Testis (tissue), 2 donors: ENCODE measurements at regions not wholly inside any gene's neighbourhood (a gene's known extent, or its start where the extent isn't known, plus 50 kb on each side); places are given as distances from the start of the nearest gene placed in this dataset.

Experiments
- POLR2A ChIP-seq: fragments of 450-650 bp; IDR thresholded peaks from one replicate; pipeline ENCODE4 v1.6.1; 2017; ENCODE audit warnings: antibody characterized with exemption, mild to moderate bottlenecking, moderate library complexity
- TF ChIP-seq, protein P1 (sequence below), 3 experiments: fragments of 450-650 bp in 2 of 3; fragments of 200-600 bp in 1 of 3; sonication (generic) in 1 of 3; IDR thresholded peaks; one replicate each; pipeline ENCODE4 v1.5.1; 2016 to 2019; ENCODE audit warnings: antibody characterized with exemption in 3 of 3, mild to moderate bottlenecking in 2 of 3, moderate library complexity in 1 of 3

GRCh38 chr13:90032841-90033493, 1314.5 kb upstream of the MIR17HG start:
- TF ChIP-seq, protein P1, sequence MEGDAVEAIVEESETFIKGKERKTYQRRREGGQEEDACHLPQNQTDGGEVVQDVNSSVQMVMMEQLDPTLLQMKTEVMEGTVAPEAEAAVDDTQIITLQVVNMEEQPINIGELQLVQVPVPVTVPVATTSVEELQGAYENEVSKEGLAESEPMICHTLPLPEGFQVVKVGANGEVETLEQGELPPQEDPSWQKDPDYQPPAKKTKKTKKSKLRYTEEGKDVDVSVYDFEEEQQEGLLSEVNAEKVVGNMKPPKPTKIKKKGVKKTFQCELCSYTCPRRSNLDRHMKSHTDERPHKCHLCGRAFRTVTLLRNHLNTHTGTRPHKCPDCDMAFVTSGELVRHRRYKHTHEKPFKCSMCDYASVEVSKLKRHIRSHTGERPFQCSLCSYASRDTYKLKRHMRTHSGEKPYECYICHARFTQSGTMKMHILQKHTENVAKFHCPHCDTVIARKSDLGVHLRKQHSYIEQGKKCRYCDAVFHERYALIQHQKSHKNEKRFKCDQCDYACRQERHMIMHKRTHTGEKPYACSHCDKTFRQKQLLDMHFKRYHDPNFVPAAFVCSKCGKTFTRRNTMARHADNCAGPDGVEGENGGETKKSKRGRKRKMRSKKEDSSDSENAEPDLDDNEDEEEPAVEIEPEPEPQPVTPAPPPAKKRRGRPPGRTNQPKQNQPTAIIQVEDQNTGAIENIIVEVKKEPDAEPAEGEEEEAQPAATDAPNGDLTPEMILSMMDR (IDR thresholded peaks at IDR 0.05) = no peak
- no peak for TF ChIP-seq POLR2A
